HEK293 (cell line): ENCODE measurements at regions not wholly inside any gene's neighbourhood (a gene's known extent, or its start where the extent isn't known, plus 50 kb on each side); places are given as distances from the start of the nearest gene placed in this dataset.

ENCODE experiments used
- CTCF ChIA-PET: fragments of 350-600 bp; formaldehyde crosslinking; extraction: SDS; loops from one replicate; lab custom pipeline; 2021; ENCODE audit warnings: antibody characterized with exemption; lab: Yijun Ruan, JAX
- POLR2A ChIA-PET: fragments of 300-600 bp; formaldehyde crosslinking; extraction: SDS; loops from one replicate; lab custom pipeline; 2020; ENCODE audit warnings: antibody characterized with exemption, inconsistent platforms; lab: Yijun Ruan, JAX
- H3K27ac ChIP-seq: fragments of 200-500 bp; sonication (Bioruptor generic); 2 replicates; pipeline ENCODE4 v1.5.1; 2014; ENCODE audit warnings: low read depth, low read length, control low read depth, inconsistent platforms; ENCODE audit errors: extremely low read depth
- H3K36me3 ChIP-seq, 2 experiments: fragments of 200-500 bp in 1 of 2; sonication (Bioruptor generic) in 1 of 2; 1 replicate in 1 of 2; 2 replicates in 1 of 2; pipeline ENCODE4 v1.5.1; 2014 to 2017; ENCODE audit warnings: inconsistent platforms in 2 of 2, low read length in 2 of 2; ENCODE audit not compliant: control insufficient read depth in 2 of 2, insufficient read depth in 1 of 2
- H3K4me1 ChIP-seq: fragments of 200-500 bp; sonication (Bioruptor generic); 2 replicates; pipeline ENCODE4 v1.5.1; 2014; ENCODE audit warnings: mild to moderate bottlenecking, low read length, inconsistent platforms; ENCODE audit not compliant: control insufficient read depth, insufficient read depth
- H3K4me3 ChIP-seq: 2 replicates; pipeline ENCODE4 v1.5.1; 2011; ENCODE audit warnings: low read depth, mild to moderate bottlenecking, control low read depth, low read length, moderate library complexity
- H3K9me3 ChIP-seq: fragments of 200-500 bp; sonication (Bioruptor generic); 2 replicates; pipeline ENCODE4 v1.5.1; 2014; ENCODE audit warnings: low read depth, low read length, inconsistent platforms; ENCODE audit not compliant: control insufficient read depth, insufficient read depth
- AEBP2 ChIP-seq: fragments of 450-650 bp; formaldehyde crosslinking; IDR thresholded peaks from 2 replicates; pipeline ENCODE4 v1.5.1; 2016; ENCODE audit warnings: missing biosample characterization, missing genetic modification characterization, borderline replicate concordance
- GLI4 ChIP-seq: fragments of 450-650 bp; formaldehyde crosslinking; IDR thresholded peaks from 2 replicates; pipeline ENCODE4 v1.5.1; 2016; ENCODE audit warnings: missing biosample characterization, missing genetic modification characterization
- GLIS2 ChIP-seq: fragments of 450-650 bp; formaldehyde crosslinking; IDR thresholded peaks from 2 replicates; pipeline ENCODE4 v1.5.1; 2016; ENCODE audit warnings: missing biosample characterization, missing genetic modification characterization
- INSM2 ChIP-seq: fragments of 450-650 bp; formaldehyde crosslinking; IDR thresholded peaks from 2 replicates; pipeline ENCODE4 v1.5.1; 2016; ENCODE audit warnings: missing biosample characterization, missing genetic modification characterization
- KLF7 ChIP-seq: fragments of 450-650 bp; formaldehyde crosslinking; IDR thresholded peaks from 2 replicates; pipeline ENCODE4 v1.5.1; 2016; ENCODE audit warnings: missing biosample characterization, missing genetic modification characterization, borderline replicate concordance
- PATZ1 ChIP-seq: fragments of 450-650 bp; formaldehyde crosslinking; IDR thresholded peaks from 2 replicates; pipeline ENCODE4 v1.5.1; 2016; ENCODE audit warnings: missing biosample characterization, missing genetic modification characterization
- YY1 ChIP-seq: fragments of 450-650 bp; formaldehyde crosslinking; IDR thresholded peaks from 2 replicates; pipeline ENCODE4 v1.5.1; 2018; ENCODE audit warnings: missing biosample characterization, missing genetic modification characterization
- ZBTB17 ChIP-seq: fragments of 450-650 bp; formaldehyde crosslinking; IDR thresholded peaks from 2 replicates; pipeline ENCODE4 v1.5.1; 2016; ENCODE audit warnings: missing biosample characterization, missing genetic modification characterization
- ZIC2 ChIP-seq: fragments of 450-650 bp; formaldehyde crosslinking; IDR thresholded peaks from 2 replicates; pipeline ENCODE4 v1.5.1; 2016; ENCODE audit warnings: missing biosample characterization, missing genetic modification characterization
- ZNF155 ChIP-seq: fragments of 450-650 bp; formaldehyde crosslinking; IDR thresholded peaks from 2 replicates; pipeline ENCODE4 v1.5.1; 2016; ENCODE audit warnings: missing biosample characterization, missing genetic modification characterization
- ZNF202 ChIP-seq: fragments of 450-650 bp; formaldehyde crosslinking; IDR thresholded peaks from 2 replicates; pipeline ENCODE4 v1.5.1; 2016; ENCODE audit warnings: missing biosample characterization, missing genetic modification characterization, borderline replicate concordance
- ZNF214 ChIP-seq: fragments of 450-650 bp; formaldehyde crosslinking; IDR thresholded peaks from 2 replicates; pipeline ENCODE4 v1.5.1; 2017; ENCODE audit warnings: missing biosample characterization, mild to moderate bottlenecking, missing genetic modification characterization, borderline replicate concordance
- ZNF311 ChIP-seq: fragments of 450-650 bp; formaldehyde crosslinking; IDR thresholded peaks from 2 replicates; pipeline ENCODE4 v1.5.1; 2017; ENCODE audit warnings: missing biosample characterization, missing genetic modification characterization, borderline replicate concordance
- ZNF341 ChIP-seq: fragments of 450-650 bp; formaldehyde crosslinking; IDR thresholded peaks from 2 replicates; pipeline ENCODE4; 2016; ENCODE audit warnings: low read depth, missing biosample characterization, missing genetic modification characterization
- ZNF366 ChIP-seq: fragments of 450-650 bp; formaldehyde crosslinking; conservative IDR thresholded peaks from 2 replicates; pipeline ENCODE4 v1.5.1; 2016; ENCODE audit warnings: missing biosample characterization, missing genetic modification characterization
- ZNF37A ChIP-seq: fragments of 450-650 bp; IDR thresholded peaks from 2 replicates; pipeline ENCODE4 v1.5.1; 2018; ENCODE audit warnings: missing biosample characterization, missing genetic modification characterization
- ZNF398 ChIP-seq: fragments of 450-650 bp; formaldehyde crosslinking; IDR thresholded peaks from 2 replicates; pipeline ENCODE4 v1.5.1; 2017; ENCODE audit warnings: missing biosample characterization, missing genetic modification characterization
- ZNF549 ChIP-seq: fragments of 450-650 bp; IDR thresholded peaks from 2 replicates; pipeline ENCODE4 v1.5.1; 2018; ENCODE audit warnings: missing biosample characterization, missing genetic modification characterization, mild to moderate bottlenecking, inconsistent platforms, moderate library complexity
- ZNF561 ChIP-seq: fragments of 450-650 bp; IDR thresholded peaks from 2 replicates; pipeline ENCODE4 v1.5.1; 2018; ENCODE audit warnings: missing biosample characterization, missing genetic modification characterization, borderline replicate concordance
- ZNF623 ChIP-seq: fragments of 450-650 bp; formaldehyde crosslinking; IDR thresholded peaks from 2 replicates; pipeline ENCODE4 v1.5.1; 2016; ENCODE audit warnings: missing biosample characterization, missing genetic modification characterization
- ZNF660 ChIP-seq: fragments of 450-650 bp; IDR thresholded peaks from 2 replicates; pipeline ENCODE4 v1.5.1; 2018; ENCODE audit warnings: missing biosample characterization, mild to moderate bottlenecking, missing genetic modification characterization
- ZNF670 ChIP-seq: fragments of 450-650 bp; formaldehyde crosslinking; IDR thresholded peaks from 2 replicates; pipeline ENCODE4 v1.5.1; 2016; ENCODE audit warnings: missing biosample characterization, missing genetic modification characterization, low read depth
- ZNF707 ChIP-seq: fragments of 450-650 bp; formaldehyde crosslinking; IDR thresholded peaks from 2 replicates; pipeline ENCODE4 v1.5.1; 2016; ENCODE audit warnings: missing biosample characterization, missing genetic modification characterization
- ZNF747 ChIP-seq: fragments of 450-650 bp; formaldehyde crosslinking; IDR thresholded peaks from 2 replicates; pipeline ENCODE4 v1.5.1; 2016; ENCODE audit warnings: missing biosample characterization, missing genetic modification characterization
- ZNF768 ChIP-seq: fragments of 450-650 bp; formaldehyde crosslinking; IDR thresholded peaks from 2 replicates; pipeline ENCODE4 v1.5.1; 2018; ENCODE audit warnings: missing biosample characterization, mild to moderate bottlenecking, missing genetic modification characterization
- ZNF843 ChIP-seq: fragments of 450-650 bp; formaldehyde crosslinking; IDR thresholded peaks from 2 replicates; pipeline ENCODE4 v1.5.1; 2016; ENCODE audit warnings: missing biosample characterization, missing genetic modification characterization
- ZSCAN23 ChIP-seq: fragments of 450-650 bp; formaldehyde crosslinking; IDR thresholded peaks from 2 replicates; pipeline ENCODE4 v1.5.1; 2016; ENCODE audit warnings: missing biosample characterization, missing genetic modification characterization

GRCh38 chr4:181792641-181793040 is 450.6 kb upstream of the TENM3 start:
- Histone ChIP-seq H3K27ac (no peak overlapping the region), H3K4me1 (no peaks in the 10 kb centered on the region), H3K4me3 (no peak overlapping the region), H3K9me3 (no peaks in the 10 kb centered on the region), H3K36me3 (no peaks in the 10 kb centered on the region)
- TF ChIP-seq ZSCAN23 (tag by site-specific recombination) (no peak), ZNF37A (tag by site-specific recombination) (no peak), ZNF202 (tag by site-specific recombination) (no peak), ZNF843 (tag by site-specific recombination) (no peak), GLIS2 (no peak), ZNF311 (tag by site-specific recombination) (no peak), ZBTB17 (no peak), YY1 (tag by site-specific recombination) (no peak), ZNF623 (tag by site-specific recombination) (no peak)
- ChIA-PET POLR2A (no interaction called here), CTCF (no interaction called here)

- H3K27ac ChIP-seq, result no peak overlapping the region
- no peaks in the 10 kb centered on the region for H3K9me3 ChIP-seq
- ChIA-PET CTCF (no interaction called here), POLR2A (no interaction called here)
- H3K36me3 ChIP-seq, result no peaks in the 10 kb centered on the region
- no peak overlapping the region for H3K4me3 ChIP-seq
- peak; percentile 24; the same call in 1 of the 2 replicates for TF ChIP-seq ZIC2 (tag by site-specific recombination)
- TF ChIP-seq ZNF747 (tag by site-specific recombination), result no peak
- no peaks in the 10 kb centered on the region for H3K4me1 ChIP-seq
Observed at GRCh38 chr4:181793096-181793495, 450.1 kb upstream of the TENM3 start.

GRCh38 chr4:181796502-181796901 is 446.7 kb upstream of the TENM3 start:
- peaks cover 5% of the 10 kb centered on the region for H3K4me1 ChIP-seq
- ChIA-PET POLR2A (no interaction called here), CTCF (interaction anchor here (0.7 kb wide), 1 partner anchor 1304 kb away, joined by 4 read pairs; no protein-coding TSS in a partner anchor)
- H3K9me3 ChIP-seq, result no peaks in the 10 kb centered on the region
- H3K36me3 ChIP-seq, result no peaks in the 10 kb centered on the region
- H3K4me3 ChIP-seq, result no peak overlapping the region
- no peak overlapping the region for H3K27ac ChIP-seq
- TF ChIP-seq ZNF398 (tag by site-specific recombination) (peak; percentile 35; the same call in 1 of the 2 replicates), GLI4 (tag by site-specific recombination) (no peak), ZNF707 (tag by site-specific recombination) (no peak), KLF7 (tag by site-specific recombination) (no peak), ZNF549 (tag by site-specific recombination) (no peak), ZNF341 (tag by site-specific recombination) (no peak), ZNF660 (tag by site-specific recombination) (0 out of 2 replicates have a peak, but pooled peaks have one; percentile 40), ZIC2 (tag by site-specific recombination) (peak; percentile 60), ZNF366 (tag by site-specific recombination) (peak; percentile 76), PATZ1 (tag by site-specific recombination) (peak; percentile 55), ZNF670 (tag by site-specific recombination) (no peak), AEBP2 (tag by site-specific recombination) (no peak), ZNF768 (tag by site-specific recombination) (no peak), ZNF214 (no peak), ZNF561 (tag by site-specific recombination) (no peak), INSM2 (tag by site-specific recombination) (no peak), ZNF155 (tag by site-specific recombination) (no peak), ZBTB17 (no peak)
